ENCODE measurements at regions not wholly inside any gene's neighbourhood (a gene's known extent, or its start where the extent isn't known, plus 50 kb on each side); places are given as distances from the start of the nearest gene placed in this dataset.

DNA sequence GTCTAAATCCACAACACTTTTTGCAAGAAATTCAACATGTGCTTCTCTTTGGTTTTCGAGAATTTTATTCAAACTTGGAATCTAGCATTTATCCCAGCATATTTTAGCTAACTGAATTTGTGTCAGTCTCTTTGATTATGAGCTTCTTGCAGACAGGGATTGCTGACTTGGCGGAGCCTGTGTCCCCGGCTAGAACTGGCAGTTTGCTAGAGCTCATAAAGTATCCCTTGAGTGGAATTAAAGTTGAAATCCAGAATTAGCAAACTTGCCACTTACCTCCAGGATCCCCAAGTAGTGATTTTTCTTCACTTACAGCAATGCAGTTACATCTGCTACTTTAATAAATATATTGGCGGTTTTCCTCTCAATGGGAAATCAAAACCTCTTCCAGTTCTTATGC is 306.9 kb downstream of the AACS start:
- no peak for DNase-seq

- DNase-seq: no peak
Observed at GRCh38 chr12:125373375-125373774, 308.1 kb downstream of the AACS start.

- no peak for DNase-seq
Observed at GRCh38 chr12:125376422-125376821, 311.2 kb downstream of the AACS start.

GRCh38 chr12:125377093-125377492 is 311.9 kb downstream of the AACS start:
- DNase-seq: no peak

DNA sequence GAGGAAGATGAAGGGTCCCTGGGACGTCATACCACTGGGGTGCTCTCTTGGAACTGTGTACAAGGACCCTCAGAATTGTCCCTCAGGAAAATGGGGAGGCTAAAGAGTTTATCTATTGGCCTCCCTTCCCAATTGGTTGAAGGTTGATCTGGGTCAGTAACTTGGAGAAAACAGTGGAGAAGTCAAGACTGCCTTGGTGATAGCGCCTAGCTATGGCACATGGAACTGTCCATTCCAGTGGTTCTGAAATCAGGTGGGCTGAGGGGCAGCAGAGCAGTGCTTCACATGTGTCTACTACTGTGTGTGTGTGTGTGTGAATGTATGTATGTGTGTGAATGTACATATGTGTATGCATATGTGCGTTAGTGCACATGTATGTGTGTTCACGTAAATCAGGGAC is 316.1 kb downstream of the AACS start:
- DNase-seq: no peak

DNA sequence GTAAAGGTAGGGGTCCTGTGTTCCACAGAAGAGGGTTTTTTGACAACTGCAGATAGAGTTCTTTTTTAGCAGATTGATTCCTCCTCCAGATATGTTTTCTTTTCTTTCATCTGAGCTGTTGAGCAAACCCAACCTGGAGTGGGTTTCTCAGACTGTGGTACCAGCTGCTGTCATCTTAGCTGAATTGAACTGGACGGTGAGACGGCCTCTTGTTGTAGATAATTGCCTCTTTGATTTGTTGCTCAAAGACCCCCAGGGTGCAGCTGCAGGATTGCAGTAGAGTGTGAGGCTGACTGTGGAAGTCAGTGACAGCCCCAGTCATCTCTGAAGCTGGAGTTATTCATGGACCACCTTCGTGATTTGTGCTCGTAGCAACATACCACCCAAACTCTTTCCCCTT is 317.7 kb downstream of the AACS start:
- no peak for DNase-seq

DNA sequence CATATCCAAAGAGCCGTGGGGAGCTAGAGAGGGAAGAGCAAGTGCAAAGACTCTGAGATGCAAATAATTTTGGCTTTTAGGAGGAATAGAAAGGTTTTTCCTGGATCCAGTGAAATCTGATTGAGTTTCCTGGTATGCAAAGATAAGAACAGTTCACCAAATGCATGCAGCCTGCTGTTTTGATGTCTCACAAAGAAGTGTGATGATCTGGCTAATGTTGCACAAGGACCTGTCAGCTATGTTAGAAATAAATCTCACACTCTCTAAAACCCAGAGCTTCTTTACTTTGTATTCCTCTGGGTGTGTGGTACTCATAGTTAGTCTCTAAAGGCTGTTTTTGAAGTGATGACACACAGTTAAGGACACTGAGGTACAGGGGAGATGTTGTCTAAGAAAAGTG is 321.4 kb downstream of the AACS start:
- DNase-seq: no peak

GRCh38 chr12:125387206-125387605 is 322.0 kb downstream of the AACS start:
- no peak for DNase-seq

DNA sequence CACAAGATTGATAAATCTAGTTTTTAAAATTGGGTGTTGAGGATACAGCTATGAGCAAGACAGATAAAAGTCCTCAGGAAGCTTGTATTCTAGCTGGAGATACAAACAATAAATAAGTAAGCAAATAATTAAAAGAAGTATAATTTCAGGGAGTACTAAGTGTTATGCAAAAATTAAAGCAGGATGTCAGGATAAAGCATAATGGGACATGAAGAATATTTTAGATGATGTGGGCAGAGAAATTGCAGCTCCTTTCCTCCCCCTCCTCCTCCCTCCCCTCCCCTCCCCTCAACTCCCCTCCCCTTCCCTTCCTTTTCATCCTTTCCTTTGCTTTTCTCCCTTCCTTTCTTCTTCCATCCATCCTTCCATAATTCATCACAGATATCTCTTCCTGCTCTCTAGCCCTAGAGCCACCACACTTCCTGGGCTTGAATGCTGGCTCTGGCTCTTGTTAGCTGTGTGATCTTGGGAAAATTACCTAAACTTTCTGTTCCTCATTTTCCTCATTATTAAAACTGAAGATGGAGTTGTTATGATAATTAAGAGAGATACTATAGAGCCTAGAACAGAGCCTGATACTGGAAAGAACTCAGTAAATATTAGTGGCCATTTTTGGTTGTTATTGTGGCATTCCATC is 323.9 kb downstream of the AACS start:
- DNase-seq: no peak

GRCh38 chr12:125393569-125393968 is 328.3 kb downstream of the AACS start:
- DNase-seq: no peak

GRCh38 chr12:125395583-125396215 is 330.5 kb downstream of the AACS start:
- DNase-seq: no peak

DNA sequence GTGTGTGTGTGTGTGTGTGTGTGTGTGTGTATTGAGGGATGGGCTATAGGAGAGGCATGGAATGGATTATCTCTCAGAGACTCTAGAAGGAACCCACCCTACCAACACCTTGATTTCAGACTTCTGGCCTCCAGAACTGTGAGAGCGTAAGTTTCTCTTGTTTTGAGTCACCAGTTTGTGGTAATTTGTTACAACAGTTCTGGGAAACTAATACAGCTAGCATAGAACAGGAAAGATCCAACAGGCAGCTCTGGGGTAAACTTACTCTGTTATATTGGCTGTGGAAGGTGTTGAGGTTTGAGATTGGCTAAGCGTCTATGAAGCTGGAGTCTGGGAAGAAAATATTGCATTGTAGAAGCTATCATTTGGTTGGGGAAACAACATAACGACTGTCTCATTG is 334.3 kb downstream of the AACS start:
- no peak for DNase-seq

- no peak for DNase-seq
Observed at GRCh38 chr12:125402874-125403789, 337.9 kb downstream of the AACS start.

- DNase-seq: no peak
Observed at GRCh38 chr12:125403843-125404242, 338.6 kb downstream of the AACS start.

DNA sequence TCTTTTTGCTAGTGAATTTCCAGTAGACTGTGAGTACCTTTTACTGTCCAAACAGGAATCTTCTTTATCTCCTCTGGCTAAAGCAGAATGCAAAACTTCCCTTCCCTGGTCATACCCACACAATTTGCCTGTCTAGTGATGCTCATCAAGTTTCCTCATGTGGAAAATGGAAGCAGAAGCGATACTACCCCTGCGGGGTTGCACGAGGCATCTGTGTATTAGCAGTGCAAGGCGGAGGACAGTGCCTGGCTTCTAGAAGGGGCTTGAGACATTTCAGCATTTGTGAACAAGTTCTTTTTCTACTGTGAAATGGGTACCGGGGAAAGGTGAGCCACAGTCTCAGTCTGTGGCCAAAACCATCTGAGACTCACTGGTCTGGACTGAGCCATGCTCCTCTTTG is 340.9 kb downstream of the AACS start:
- no peak for DNase-seq

GRCh38 chr12:125408718-125409117 is 343.5 kb downstream of the AACS start:
- DNase-seq: no peak

DNA sequence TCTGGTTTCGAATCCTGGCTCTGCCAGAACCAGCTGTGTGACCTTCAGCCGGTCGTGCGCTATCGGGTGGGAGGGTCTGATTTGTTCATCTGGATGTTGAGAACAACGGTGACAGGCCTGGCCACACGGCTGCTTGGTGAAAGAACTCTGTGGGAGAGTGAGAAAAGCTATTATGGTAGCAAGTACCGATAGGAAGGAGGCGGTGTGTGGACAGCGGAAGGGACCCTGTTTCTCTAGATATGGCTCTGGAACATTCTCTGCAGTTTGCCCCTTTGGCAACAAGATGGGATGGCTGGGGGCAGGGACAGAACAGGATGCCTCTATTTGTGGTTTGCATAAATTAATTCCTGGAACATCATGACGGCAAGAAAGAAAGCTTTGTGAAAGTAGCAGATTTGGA is 347.3 kb downstream of the AACS start:
- DNase-seq: no peak

GRCh38 chr12:125417446-125417845 is 352.2 kb downstream of the AACS start:
- no peak for DNase-seq

- no peak for DNase-seq
Observed at GRCh38 chr12:125418902-125419564, 353.8 kb downstream of the AACS start.

DNA sequence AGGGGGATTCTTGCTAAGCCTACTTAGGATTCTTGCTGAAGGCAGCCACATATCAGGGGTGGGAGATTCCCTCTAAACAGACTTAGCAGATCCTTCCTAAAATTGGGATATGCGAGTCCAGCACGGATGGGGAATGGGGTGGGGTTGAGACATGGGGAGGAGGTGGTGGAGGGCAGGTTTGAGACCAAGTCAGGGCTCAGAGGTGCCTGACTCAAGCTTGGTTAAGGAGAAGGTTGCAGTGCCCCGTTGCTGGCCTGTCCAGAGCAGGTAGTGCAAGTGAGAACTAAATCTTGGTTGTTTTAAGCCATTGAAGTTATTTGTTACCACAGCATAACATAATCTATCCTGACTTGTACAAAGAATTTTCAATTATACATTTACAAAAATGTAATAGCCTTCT is 359.7 kb downstream of the AACS start:
- no peak for DNase-seq

GRCh38 chr12:125431516-125431915 is 366.3 kb downstream of the AACS start:
- DNase-seq: no peak

GRCh38 chr12:125434131-125434530 is 368.9 kb downstream of the AACS start:
- DNase-seq: no peak

- DNase-seq: no peak
Observed at GRCh38 chr12:125434936-125435443, 369.8 kb downstream of the AACS start.
